HG03521 (cell line): ENCODE measurements at regions not wholly inside any gene's neighbourhood (a gene's known extent, or its start where the extent isn't known, plus 50 kb on each side); places are given as distances from the start of the nearest gene placed in this dataset.

Experiments used
- ATAC-seq: cut with Tn5 transposase; IDR thresholded peaks from one replicate; pipeline ENCODE4 v1.9.1; 2021; ENCODE audit warnings: mild to moderate bottlenecking, moderate library complexity; ENCODE audit not compliant: unreplicated experiment

DNA sequence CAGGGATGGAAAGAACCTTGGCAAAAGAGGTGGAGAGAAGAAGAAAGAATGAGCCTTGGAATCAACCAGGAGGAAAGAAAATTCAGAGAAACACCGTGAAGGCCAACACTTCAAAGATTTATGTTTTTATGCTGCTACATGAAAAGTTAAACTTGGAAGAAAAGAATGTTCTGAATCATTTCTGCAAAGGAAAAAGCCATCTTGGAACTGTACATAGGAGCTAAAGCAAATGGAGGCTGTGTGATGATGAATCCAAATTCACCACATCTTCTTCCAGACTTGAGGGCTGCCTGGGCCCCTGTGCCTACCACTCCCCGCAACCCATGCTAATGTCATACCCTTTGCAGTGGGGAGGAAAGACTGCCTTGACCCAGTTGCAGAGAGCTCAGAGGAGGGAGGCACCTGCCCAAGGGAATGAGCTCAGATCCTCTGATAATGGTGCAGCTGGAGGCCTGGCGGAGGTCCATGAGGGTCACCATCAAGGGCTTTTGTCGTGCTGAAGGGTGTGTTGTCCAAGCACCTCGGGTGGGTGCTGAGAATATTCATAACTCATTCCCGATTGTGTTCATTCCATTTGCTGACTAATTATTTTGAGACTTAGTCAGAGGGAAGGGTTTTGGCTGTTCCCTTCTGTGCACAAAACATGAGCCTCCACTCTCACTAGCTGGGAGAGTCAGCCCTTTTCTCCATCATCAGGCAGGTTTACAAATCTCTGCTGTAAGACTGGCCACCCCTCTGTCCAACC lies 245.8 kb upstream of the JAG1 start:
- ATAC-seq = no peak

DNA sequence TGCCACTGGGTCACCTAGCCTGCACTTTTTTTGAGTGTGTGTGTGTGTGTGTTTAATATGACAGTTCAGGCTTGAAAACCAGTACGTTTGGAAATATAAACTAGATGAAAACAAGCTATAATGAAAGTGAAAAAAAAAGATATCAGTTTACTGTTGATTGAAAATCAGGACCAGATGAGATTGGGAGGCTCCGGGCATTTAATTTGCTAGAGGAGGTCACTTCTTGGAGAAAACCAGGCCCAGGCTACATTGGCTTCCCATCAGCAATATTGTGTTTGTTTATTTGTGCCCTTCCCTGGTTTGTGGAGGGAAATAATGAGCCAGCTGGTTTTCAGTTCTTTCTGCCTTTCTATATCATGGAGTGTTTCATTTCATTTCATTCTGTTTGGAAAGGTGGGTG lies 246.6 kb upstream of the JAG1 start:
- ATAC-seq = no peak

DNA sequence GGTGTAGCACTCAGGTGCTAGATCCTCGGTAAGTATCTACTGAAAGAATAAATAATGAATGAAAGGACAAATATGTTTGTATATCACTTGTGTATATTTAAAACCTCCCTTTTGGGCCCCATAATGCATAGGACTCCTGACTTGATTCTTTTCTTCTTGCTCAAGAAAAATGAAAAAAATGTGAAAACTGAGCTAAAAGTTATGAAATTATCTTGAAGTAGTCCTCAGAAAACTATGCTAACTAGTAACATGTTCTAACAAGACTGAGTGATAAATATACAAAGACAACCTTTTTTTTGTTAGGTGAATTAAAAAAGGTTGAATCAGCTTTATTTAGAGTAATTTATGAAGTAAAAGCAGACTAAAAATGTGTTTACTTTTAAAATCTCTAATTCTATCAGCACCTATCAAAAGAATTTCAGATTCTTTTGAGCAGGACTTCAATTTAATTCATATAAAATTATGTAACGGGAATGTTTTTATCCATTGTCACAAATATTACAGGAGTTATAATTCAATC lies 247.8 kb upstream of the JAG1 start:
- ATAC-seq = no peak

DNA sequence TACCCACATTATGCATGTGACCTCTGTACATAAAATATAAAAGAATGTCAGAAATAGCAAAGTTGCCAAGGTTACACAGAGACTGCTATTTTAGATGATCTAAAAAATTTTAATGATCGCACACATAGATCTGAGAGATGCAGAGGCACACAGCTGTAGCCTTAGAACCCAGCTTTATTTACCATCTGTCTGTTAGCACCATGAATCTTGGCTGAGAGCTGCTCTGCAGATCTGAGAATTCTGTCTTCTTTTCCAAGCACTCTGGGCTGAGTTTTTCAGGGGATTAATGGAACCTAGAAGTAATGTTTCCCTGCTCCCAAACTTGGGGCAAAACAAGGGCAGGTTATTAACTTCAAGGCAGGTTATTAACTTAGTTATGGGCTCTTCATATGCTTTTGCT lies 248.7 kb upstream of the JAG1 start:
- no peak for ATAC-seq

DNA sequence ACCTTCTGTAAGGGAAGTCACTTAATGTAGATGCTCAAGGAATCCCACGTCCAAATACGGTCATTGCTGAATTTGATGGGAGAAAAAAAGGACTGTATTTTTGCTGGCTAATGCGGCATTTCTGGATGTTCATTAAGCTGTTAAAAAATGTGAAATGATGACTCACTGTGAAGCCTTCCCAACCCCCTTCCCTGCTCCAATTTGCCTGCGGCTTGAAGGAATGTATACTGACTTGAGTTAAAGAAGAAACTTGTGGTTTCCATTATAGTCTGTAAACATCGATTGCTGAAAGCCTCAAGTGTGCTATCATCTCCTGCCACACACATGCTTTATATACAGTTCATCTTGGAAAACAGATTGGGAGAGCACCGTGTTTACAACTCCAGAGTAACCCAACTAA lies 249.1 kb upstream of the JAG1 start:
- ATAC-seq = no peak

DNA sequence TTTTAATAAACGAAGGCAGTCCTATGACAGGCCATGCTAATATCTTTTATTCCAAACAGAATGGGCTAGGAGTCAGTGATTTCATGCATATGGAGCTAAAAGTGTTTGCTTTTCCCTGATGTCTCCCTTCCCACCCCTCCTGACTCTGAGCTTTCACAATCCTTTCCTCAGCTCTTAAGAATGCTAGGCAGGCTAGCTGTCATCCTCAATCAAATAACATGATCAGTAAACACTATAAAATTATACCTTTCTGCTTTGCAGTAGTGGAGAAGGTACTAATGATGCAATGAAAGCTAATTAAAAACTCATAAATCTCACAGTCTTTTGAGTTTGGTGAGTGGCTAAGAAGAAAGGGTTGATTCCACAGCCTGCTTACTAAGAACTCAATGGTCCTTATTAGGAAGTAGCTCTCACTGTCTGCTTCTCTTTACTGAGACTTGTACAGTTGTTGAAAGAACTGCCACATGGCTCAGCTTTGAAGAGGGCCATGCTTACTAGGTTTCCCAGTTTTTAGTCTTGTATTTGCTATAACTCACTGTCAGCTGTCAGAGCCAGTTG lies 250.9 kb upstream of the JAG1 start:
- no peak for ATAC-seq

DNA sequence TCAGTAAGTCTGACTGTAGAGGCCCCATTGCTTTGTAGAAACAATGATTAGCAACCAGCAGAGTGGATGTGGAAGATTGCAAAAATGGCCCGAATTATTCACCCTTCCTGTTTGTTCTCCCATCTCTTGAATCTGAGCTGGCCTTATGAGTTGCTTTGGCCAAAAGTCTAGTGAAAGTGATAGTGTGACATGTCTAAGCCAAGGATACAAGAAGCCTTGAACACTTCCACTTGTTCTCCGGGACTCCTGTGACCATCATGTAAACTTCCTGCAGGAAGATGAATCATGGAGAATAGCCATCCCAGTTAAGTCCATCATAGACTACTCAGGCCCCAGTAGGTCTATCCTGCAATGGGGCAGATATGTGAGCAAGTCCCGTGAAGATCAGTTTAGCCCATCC lies 252.0 kb upstream of the JAG1 start:
- ATAC-seq = no peak

DNA sequence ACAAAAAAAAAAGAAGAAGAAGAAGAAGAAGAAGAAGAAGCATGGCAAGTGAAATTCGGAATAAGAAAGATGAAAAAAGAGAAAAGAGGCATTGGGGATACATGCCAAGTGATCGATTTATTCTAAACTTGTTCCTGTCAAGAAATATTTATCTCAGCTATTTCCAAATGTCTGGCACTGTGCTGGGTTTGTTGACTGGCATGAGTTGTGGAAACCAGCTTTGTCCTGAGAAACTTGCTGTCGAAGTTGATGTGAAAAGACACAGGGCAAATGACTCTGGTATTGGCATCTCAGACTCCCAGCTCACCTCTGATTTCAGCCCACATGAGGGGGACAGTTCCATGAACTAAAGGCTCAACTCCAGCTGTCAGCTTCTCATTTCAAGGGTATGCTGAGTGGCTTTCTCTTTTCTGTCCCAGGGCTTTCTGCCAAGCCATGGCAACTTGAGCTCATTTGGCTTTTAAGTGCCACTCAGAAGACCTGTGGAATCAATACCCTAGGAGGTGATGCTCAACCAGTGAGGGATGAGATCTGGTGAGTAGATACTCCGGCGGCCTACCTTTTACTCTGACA lies 253.3 kb upstream of the JAG1 start:
- no peak for ATAC-seq

DNA sequence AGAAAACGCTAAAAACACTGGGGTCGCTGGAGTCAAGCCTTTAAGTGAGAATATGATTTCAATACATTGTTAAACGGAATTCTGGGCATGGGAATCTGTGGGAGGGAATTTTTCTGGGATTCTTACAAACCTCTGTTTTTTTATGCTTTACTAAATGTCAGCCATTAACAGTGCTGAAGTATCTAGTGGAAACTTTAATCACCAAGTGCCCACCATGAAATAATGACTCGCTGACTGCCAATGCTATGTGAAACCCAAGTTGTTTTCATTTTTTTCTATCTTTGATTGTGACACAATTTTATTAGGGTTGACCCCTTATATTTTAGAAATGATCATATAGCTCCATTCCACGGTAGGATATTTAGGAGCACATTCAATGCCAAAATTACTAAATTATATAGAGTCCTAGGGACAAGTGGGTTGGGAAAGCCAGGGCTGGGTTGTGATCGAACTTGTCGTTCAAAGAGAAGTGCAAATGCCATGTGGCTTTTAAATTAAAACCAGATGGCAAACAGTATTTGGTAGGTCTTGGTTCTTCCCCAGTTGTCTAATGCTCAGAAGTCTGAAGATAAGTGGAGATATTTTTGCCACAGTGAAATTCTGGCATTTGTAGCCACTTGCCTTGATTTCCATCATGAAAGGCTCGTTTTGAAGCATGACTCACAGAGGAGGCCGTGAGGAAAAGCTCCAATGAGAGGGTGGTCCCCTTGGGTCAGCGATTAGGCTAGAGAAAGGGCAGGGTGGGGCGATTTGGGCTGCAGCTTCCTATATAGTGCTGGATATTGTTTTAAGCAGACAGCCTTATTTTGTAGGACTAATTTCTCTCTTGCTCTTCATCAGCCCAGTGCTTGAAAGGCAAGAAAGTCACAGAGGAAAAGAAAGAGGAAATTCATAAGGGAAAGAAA lies 254.4 kb upstream of the JAG1 start:
- no peak for ATAC-seq

DNA sequence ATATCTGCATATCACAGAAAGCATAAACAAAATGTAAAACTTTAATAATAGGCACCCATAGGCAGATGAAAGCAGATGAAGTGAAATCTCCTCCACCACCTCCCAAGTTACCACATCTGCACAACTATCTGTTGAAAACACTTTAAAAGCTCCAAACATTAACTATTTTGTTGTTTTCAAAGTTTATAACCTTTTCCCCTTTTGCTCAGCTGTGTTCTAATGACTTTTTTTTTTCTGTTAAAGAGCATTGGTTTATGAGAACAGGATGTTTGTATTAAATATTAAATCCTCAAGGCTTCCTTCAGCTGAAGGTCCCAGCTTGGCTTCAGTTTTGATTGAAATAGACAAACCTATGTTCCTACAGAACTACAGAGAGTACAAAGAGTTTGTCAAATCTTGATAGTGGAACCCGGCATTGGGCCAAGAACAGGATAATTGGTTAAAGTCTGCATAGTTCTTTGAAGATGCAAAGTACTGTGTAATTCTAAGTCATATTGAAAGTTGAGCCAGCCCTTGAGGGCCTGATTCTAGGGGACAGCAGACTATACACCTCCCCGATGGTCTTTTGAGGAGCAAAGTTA lies 255.1 kb upstream of the JAG1 start:
- no peak for ATAC-seq

DNA sequence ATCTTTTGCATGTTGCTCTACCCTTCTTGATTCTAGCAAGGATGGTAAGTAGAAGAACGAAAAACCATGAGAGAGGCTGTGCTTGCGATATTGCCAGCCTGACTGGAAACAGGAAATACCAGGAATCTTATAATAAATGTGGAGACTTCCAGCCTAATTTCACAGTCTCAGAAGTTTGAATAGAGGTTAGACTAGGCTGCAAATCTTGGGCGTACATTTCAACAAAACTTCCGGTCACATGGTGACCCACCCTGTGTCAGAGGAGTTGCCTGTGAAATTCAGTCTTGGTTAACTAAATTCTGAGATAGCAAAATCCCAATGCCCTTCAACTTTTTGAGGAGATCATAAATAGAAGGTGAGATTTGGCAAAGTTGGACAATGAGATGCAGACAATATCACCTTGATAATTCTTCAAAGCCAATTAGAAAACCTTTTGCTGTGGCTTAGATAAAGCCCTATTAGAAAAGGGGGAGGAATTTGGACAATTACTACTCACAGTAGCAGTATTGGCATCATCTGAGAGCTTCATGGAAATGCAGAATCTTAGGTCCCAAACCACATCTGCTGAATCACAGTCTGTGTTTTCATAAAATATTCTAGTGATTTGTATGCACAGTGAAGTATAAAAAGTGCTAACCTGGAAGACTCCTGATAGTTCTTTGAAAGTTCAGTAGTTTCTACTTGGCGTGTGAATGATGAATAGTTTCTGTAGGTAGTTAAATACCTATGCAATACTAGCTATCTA lies 262.0 kb upstream of the JAG1 start:
- ATAC-seq = no peak

DNA sequence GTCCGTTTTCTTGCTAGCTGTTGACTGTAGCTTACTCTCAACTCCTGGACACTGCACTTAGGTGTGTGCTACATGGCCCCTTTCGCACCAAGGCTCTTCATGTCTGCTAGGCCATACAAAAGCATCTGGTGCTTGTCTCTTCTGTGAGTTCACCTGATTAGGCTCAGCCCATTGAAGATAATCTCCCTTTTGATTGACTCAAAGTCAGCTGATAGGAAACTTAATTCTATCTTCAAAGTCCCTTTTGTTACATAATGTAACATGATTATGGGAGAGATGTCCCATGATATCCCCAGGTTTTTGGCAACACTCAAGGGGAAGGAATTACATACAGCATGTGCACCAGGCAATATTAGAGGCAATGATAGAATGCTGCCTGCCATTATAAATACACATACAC lies 263.0 kb upstream of the JAG1 start:
- no peak for ATAC-seq

DNA sequence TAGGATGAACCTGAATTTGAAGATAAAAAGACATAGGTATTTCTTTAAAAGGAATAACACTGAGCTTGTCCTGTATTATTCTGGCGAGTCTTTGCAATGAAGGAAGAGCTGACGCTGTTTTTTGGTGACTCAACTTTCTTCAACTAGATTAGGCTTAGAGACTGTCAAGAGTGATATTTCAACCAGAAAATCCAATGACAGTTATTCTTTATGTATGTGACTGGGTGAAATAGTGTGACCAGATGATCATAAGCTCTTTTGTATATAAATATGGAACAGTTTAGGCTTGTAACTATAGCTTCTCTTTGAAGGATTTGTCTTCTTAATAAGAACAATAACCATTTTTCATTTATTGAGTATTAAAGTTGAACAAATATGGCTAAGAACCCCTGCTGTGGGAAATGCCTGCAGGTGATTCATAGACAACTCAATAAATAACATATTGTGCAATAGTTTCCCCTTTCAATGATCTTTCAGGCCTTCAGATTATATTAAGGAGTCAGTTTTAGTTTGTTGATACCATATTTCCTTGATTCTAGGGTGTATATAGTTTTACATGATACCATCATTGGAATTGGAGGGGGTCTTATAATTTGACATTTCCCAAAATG lies 265.6 kb upstream of the JAG1 start:
- ATAC-seq = no peak

DNA sequence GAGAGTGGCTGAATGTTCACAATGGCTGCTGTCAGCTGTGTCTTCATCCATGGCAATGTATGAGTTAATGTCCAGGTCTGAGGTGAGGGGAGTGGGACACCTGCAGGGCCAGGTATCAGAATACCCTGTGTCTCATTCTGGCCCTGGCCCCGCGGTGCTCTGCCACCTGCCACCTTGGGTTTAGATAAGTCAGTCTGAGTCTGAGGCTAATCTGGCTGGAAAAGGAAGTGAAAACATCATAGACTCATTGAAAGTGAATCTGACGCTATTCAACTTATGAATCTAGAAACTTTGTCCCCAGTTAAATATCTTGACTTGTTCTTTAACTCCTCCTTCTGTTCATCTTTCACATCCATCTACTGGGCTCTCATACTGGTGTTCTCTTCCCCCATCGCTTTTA lies 267.1 kb upstream of the JAG1 start:
- peak; percentile 95 for ATAC-seq

DNA sequence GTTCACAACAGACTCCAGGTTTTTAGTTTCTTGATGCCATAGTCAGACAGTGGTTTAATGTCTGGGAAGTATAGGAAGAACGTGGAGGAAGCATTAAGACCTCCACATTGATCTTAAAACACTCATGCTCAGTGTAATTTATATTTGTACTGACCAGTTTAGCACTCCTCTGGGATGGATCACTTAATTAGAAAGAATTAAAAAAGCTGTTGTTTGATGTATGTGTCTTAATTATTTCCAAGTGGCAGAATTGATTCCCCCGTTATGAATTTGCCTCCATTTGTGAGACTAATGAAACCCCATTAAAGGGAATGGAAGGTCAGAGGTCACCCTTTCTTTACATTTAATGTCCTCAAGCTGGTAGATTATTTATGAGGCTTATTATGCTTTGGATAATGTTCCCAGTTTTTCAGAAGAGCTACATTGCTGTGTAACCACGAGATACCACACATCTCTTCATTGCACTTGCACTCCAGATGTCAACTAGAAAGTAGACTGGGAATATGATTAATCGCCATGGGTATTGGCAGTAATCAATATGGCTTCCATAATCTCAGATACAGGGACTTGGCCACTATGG lies 270.0 kb upstream of the JAG1 start:
- ATAC-seq = no peak

DNA sequence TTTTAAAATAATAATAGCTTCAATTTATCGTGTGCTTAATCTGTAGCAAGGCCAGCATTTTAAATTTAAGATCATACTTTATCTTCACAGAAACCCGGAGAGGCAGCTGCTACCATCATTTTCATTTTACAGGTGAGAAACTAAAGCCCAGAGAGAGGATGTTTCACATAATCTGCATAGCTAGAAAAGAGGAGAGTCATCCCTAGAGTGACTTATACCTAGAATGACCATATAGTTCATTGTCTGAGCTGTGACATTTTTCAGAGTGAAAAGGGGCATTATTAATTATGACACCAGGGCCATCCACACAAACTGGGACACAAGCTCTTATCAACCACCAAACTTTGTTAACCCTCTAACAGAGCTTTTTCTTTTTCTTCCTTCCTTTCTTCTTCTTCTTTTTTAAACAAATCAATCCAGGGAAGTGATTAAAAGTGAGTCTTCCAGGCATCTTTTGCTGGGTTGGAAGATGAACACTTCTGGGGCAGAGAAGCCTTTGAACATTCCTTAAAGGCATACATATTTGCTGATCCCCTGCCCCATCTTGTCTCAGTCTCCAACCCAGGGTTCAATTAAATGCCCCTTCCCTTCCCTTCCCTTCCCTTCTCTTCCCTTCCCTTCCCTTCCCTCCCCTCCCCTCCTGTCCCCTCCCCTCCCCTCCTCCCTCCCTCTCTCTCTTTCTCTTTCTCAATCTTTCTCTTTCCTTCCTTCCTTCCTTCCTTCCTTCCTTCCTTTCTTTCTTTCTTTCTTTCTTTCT lies 272.5 kb upstream of the JAG1 start:
- no peak for ATAC-seq

DNA sequence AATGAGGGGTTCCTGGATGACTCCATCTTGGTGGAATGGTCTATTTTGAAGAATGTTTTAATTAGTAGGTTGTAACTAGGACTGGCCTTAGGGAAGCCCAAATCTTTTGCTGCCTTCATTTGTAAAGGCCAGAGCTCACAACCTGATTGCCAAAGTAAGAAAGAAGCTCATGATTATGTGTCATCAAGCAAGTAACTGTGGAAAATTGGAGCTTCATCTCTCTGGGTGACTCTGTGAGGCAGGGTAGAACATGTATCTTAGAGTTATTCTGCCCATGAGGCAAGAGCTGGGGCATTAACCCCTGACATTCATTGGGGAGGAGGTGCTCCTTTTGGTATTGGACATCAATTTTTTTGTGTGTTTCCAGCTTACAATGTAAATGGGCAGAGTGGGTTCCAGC lies 273.9 kb upstream of the JAG1 start:
- no peak for ATAC-seq

DNA sequence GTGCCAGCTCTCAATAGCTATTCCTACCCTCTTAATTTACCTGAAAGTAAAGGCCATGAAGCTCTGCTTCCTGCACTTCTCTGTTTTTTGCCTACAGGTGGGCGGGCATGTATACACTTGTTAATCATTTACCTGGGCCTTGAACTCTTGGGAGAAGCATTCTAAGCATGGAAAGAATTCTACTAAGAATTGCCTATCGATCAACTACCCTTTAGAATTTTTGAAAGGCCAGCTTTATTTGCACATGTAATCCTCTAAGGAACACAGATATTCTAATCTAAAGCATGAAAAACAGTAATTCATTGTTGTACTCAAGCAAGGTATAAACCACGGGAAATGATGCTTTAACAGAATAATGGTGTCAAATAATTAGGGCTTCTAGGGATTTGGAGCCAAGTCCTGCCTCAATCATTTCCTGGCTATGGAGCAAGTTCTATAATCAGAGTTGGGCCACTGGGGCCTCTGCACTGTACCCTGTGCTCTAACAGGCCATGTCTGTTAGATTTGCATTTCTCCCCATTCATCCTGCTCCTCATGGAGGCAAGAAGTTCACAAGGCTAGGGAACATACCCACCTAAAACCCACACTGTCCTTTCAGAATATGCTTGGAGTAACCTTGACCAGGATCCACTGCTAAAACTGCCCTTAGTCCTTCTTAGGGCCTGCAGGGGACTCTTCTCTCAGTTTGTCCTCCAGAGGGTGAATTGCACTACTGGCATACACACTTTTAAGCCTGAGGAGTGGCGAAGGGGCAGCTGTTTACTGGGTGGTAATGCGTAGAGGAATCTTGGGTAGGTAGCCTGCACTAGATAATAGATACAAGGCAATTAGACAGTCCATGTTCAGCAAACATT lies 276.4 kb upstream of the JAG1 start:
- ATAC-seq = no peak
